Panc1 (cell line): ENCODE measurements at regions not wholly inside any gene's neighbourhood (a gene's known extent, or its start where the extent isn't known, plus 50 kb on each side); places are given as distances from the start of the nearest gene placed in this dataset.

Experiments
- POLR2AphosphoS5 ChIP-seq: IDR thresholded peaks from 2 replicates; pipeline ENCODE4 v1.6.1; 2012; ENCODE audit warnings: mild to moderate bottlenecking, low read depth, low read length, moderate library complexity
- SIN3A ChIP-seq: IDR thresholded peaks from 2 replicates; pipeline ENCODE4 v1.6.1; 2012; ENCODE audit warnings: low read depth, mild to moderate bottlenecking, low read length, moderate library complexity, borderline replicate concordance; ENCODE audit not compliant: insufficient read depth
- TCF7L2 ChIP-seq: IDR thresholded peaks from 2 replicates; pipeline ENCODE4 v1.6.1; 2011; ENCODE audit warnings: mild to moderate bottlenecking, low read depth, low read length, inconsistent platforms
- TF ChIP-seq, protein P1 (sequence below): fragments of 450-650 bp; IDR thresholded peaks from 2 replicates; pipeline ENCODE4 v1.5.1; 2017; ENCODE audit warnings: mild to moderate bottlenecking
- TF ChIP-seq, protein P2 (sequence below), 2 experiments: IDR thresholded peaks; 2 replicates each; pipeline ENCODE4 v1.6.1; 2011 to 2012; ENCODE audit warnings: low read depth in 2 of 2, control low read depth in 1 of 2, low read length in 1 of 2, mild to moderate bottlenecking in 1 of 2, moderate library complexity in 1 of 2; ENCODE audit not compliant: insufficient read depth in 1 of 2

GRCh38 chr20:48541581-48542071 lies 286.2 kb downstream of the PREX1 start:
- TF ChIP-seq, protein P1, sequence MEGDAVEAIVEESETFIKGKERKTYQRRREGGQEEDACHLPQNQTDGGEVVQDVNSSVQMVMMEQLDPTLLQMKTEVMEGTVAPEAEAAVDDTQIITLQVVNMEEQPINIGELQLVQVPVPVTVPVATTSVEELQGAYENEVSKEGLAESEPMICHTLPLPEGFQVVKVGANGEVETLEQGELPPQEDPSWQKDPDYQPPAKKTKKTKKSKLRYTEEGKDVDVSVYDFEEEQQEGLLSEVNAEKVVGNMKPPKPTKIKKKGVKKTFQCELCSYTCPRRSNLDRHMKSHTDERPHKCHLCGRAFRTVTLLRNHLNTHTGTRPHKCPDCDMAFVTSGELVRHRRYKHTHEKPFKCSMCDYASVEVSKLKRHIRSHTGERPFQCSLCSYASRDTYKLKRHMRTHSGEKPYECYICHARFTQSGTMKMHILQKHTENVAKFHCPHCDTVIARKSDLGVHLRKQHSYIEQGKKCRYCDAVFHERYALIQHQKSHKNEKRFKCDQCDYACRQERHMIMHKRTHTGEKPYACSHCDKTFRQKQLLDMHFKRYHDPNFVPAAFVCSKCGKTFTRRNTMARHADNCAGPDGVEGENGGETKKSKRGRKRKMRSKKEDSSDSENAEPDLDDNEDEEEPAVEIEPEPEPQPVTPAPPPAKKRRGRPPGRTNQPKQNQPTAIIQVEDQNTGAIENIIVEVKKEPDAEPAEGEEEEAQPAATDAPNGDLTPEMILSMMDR, result no peak
- TF ChIP-seq POLR2AphosphoS5, result no peak
- TF ChIP-seq, protein P2, sequence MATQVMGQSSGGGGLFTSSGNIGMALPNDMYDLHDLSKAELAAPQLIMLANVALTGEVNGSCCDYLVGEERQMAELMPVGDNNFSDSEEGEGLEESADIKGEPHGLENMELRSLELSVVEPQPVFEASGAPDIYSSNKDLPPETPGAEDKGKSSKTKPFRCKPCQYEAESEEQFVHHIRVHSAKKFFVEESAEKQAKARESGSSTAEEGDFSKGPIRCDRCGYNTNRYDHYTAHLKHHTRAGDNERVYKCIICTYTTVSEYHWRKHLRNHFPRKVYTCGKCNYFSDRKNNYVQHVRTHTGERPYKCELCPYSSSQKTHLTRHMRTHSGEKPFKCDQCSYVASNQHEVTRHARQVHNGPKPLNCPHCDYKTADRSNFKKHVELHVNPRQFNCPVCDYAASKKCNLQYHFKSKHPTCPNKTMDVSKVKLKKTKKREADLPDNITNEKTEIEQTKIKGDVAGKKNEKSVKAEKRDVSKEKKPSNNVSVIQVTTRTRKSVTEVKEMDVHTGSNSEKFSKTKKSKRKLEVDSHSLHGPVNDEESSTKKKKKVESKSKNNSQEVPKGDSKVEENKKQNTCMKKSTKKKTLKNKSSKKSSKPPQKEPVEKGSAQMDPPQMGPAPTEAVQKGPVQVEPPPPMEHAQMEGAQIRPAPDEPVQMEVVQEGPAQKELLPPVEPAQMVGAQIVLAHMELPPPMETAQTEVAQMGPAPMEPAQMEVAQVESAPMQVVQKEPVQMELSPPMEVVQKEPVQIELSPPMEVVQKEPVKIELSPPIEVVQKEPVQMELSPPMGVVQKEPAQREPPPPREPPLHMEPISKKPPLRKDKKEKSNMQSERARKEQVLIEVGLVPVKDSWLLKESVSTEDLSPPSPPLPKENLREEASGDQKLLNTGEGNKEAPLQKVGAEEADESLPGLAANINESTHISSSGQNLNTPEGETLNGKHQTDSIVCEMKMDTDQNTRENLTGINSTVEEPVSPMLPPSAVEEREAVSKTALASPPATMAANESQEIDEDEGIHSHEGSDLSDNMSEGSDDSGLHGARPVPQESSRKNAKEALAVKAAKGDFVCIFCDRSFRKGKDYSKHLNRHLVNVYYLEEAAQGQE (IDR thresholded peaks at IDR 0.05; ENCODE audit: insufficient read depth in 1 of 2, low read depth in 2 of 2, low read length in 1 of 2), result no peak
- no peak for TF ChIP-seq SIN3A
- no peak for TF ChIP-seq TCF7L2
